K562 (cell line): ENCODE measurements at regions not wholly inside any gene's neighbourhood (a gene's known extent, or its start where the extent isn't known, plus 50 kb on each side); places are given as distances from the start of the nearest gene placed in this dataset.

ENCODE experiments used
- ATAC-seq: fragments of 200-7000 bp; cut with Tn5 transposase; 3 replicates; pipeline ENCODE4 v1.9.1; 2020; ENCODE audit warnings: moderate library complexity
- BruUV-seq: library from RNA; stranded (reverse); fragments of 400-500 nt; replicated peaks from 2 replicates; lab custom pipeline; 2021; lab: Mats Ljungman, UMichigan
- CTCF ChIA-PET: fragments of 300-600 bp; formaldehyde crosslinking; extraction: SDS; loops from one replicate; lab custom pipeline; 2021; ENCODE audit warnings: low intra/inter-chr PET ratio; lab: Yijun Ruan, JAX
- POLR2A ChIA-PET: fragments of 300-600, 350-650 bp; sonication (Branson Sonifier 250); formaldehyde crosslinking; extraction: SDS; loops from one replicate; lab custom pipeline; 2021; ENCODE audit warnings: antibody characterized with exemption, inconsistent platforms; lab: Yijun Ruan, JAX
- DNase-seq, 4 experiments: peaks; one replicate each; pipeline versions ENCODE4 v3.0.0 to v3.0.0-alpha.2; 2011 to 2018; ENCODE audit warnings: low spot score in 3 of 4, mixed read lengths in 3 of 4; ENCODE audit errors: extremely low read depth in 1 of 4
- FAIRE-seq: peaks from 2 replicates; lab custom pipeline; 2011; peaks lifted over from hg19 to GRCh38; lab: Jason Lieb, UNC
- H2AFZ ChIP-seq: 2 replicates; pipeline ENCODE4 v1.6.0; 2011; ENCODE audit warnings: low read depth, low read length, control low read depth, inconsistent platforms
- H3K27ac ChIP-seq: fragments of 200-600 bp; 3 replicates; pipeline ENCODE4 v1.8.0; 2011; ENCODE audit warnings: low read depth, mild to moderate bottlenecking, control low read depth, inconsistent platforms, low read length, moderate library complexity, mixed read lengths; ENCODE audit errors: extremely low read depth
- H3K27me3 ChIP-seq, 2 experiments: fragments of 300-600 bp in 1 of 2; 2 replicates in 1 of 2; 3 replicates in 1 of 2; pipeline versions ENCODE4 v1.6.0 to v1.8.0; 2011; ENCODE audit warnings: inconsistent platforms in 2 of 2, low read length in 2 of 2, mild to moderate bottlenecking in 1 of 2, mixed read lengths in 1 of 2, moderate library complexity in 1 of 2; ENCODE audit not compliant: control insufficient read depth in 2 of 2, insufficient read depth in 2 of 2
- H3K36me3 ChIP-seq: fragments of 300-600 bp; 3 replicates; pipeline ENCODE4 v1.8.0; 2011; ENCODE audit warnings: mild to moderate bottlenecking, low read length, inconsistent platforms; ENCODE audit not compliant: control insufficient read depth, insufficient read depth
- H3K4me1 ChIP-seq, 2 experiments: fragments of 200-600 bp in 1 of 2; replicated peaks in 1 of 2; 2 replicates in 1 of 2; 3 replicates in 1 of 2; pipeline versions ENCODE4 v1.5.1 to v1.8.0; 2011; ENCODE audit warnings: inconsistent platforms in 2 of 2, low read length in 2 of 2, mild to moderate bottlenecking in 1 of 2, mixed read lengths in 1 of 2, moderate library complexity in 1 of 2; ENCODE audit not compliant: control insufficient read depth in 2 of 2, insufficient read depth in 2 of 2
- H3K4me2 ChIP-seq: 2 replicates; pipeline ENCODE4 v1.6.1; 2011; ENCODE audit warnings: low read length, control low read depth, inconsistent platforms, mixed read lengths; ENCODE audit not compliant: insufficient read depth
- H3K4me3 ChIP-seq: fragments of 200-600 bp; sonication (generic), shearing (Covaris generic); 2 replicates; pipeline ENCODE4 v1.5.1; 2016; ENCODE audit warnings: control low read depth, inconsistent platforms
- H3K79me2 ChIP-seq: fragments of 200-600 bp; 3 replicates; pipeline ENCODE4 v1.8.0; 2011; ENCODE audit warnings: low read length, inconsistent platforms; ENCODE audit not compliant: control insufficient read depth, insufficient read depth
- H3K9ac ChIP-seq, 2 experiments: 2 replicates each; pipeline versions ENCODE4 v1.6.0 to v1.6.1; 2011; ENCODE audit warnings: low read depth in 2 of 2, low read length in 2 of 2, control low read depth in 1 of 2, inconsistent platforms in 1 of 2, mild to moderate bottlenecking in 1 of 2, mixed read lengths in 1 of 2; ENCODE audit not compliant: insufficient read depth in 1 of 2
- H3K9me1 ChIP-seq: one replicate; pipeline ENCODE4 v1.6.0; 2011; ENCODE audit warnings: inconsistent platforms, mild to moderate bottlenecking, low read length, moderate library complexity; ENCODE audit not compliant: control insufficient read depth, insufficient read depth
- H3K9me3 ChIP-seq: replicated peaks from 2 replicates; pipeline ENCODE4 v1.5.1; 2011; ENCODE audit warnings: low read depth, low read length, inconsistent platforms; ENCODE audit not compliant: control insufficient read depth, insufficient read depth
- H4K20me1 ChIP-seq: replicated peaks from 2 replicates; pipeline ENCODE4 v1.6.1; 2011; ENCODE audit warnings: low read length, inconsistent platforms, mixed read lengths; ENCODE audit not compliant: control insufficient read depth, insufficient read depth
- ARID3A ChIP-seq: IDR thresholded peaks from 2 replicates; pipeline ENCODE4 v1.6.1; 2012; ENCODE audit warnings: low read depth, low read length, improper control_type of control experiment, borderline replicate concordance
- DEAF1 ChIP-seq: fragments of 450-650 bp; formaldehyde crosslinking; IDR thresholded peaks from 2 replicates; pipeline ENCODE4 v1.4.0; 2020; ENCODE audit warnings: mild to moderate bottlenecking, moderate library complexity
- E2F5 ChIP-seq: sonication (generic); formaldehyde crosslinking; IDR thresholded peaks from 2 replicates; pipeline ENCODE4 v1.8.0; 2022; ENCODE audit warnings: mild to moderate bottlenecking, missing genetic modification reagents
- HDAC3 ChIP-seq: fragments of 450-650 bp; IDR thresholded peaks from 2 replicates; pipeline ENCODE4 v1.6.1; 2018; ENCODE audit warnings: borderline replicate concordance, mild to moderate bottlenecking, moderate library complexity; ENCODE audit not compliant: partially characterized antibody
- NFXL1 ChIP-seq: fragments of 450-650 bp; formaldehyde crosslinking; IDR thresholded peaks from 2 replicates; pipeline ENCODE4 v1.4.0; 2021; ENCODE audit warnings: mild to moderate bottlenecking
- SMARCE1 ChIP-seq: fragments of 450-650 bp; IDR thresholded peaks from 2 replicates; pipeline ENCODE4 v1.7.1; 2016; ENCODE audit warnings: mild to moderate bottlenecking
- XRCC4 ChIP-seq: IDR thresholded peaks from one replicate; pipeline ENCODE4 v1.6.1; 2011; ENCODE audit not compliant: insufficient read depth, insufficient read length; ENCODE audit errors: extremely low read depth
- ZBTB12 ChIP-seq: fragments of 250-450 bp; sonication (Bioruptor Pico); IDR thresholded peaks from 2 replicates; pipeline ENCODE4 v1.4.0; 2020
- ZBTB26 ChIP-seq: fragments of 450-650 bp; formaldehyde crosslinking; IDR thresholded peaks from 2 replicates; pipeline ENCODE4 v1.4.0; 2022; ENCODE audit warnings: missing genetic modification characterization
- ZBTB34 ChIP-seq: fragments of 250-450 bp; sonication (Bioruptor Pico); IDR thresholded peaks from 2 replicates; pipeline ENCODE4 v1.8.0; 2021; ENCODE audit warnings: mild to moderate bottlenecking, moderate library complexity
- ZNF239 ChIP-seq: fragments of 250-450 bp; sonication (Bioruptor Pico); IDR thresholded peaks from 2 replicates; pipeline ENCODE4 v1.4.0; 2020; ENCODE audit warnings: mild to moderate bottlenecking
- ZNF696 ChIP-seq: fragments of 250-450 bp; sonication (Bioruptor Pico); conservative IDR thresholded peaks from 2 replicates; pipeline ENCODE4 v1.4.0; 2020; ENCODE audit warnings: mild to moderate bottlenecking, moderate library complexity
- WGBS: fragments of 100-300 bp; shearing (Covaris generic); methylation state at CpG from one replicate; pipeline ENCODE4 v1.1.6; 2016; ENCODE audit warnings: low coverage, mixed read lengths; ENCODE audit not compliant: insufficient coverage; ENCODE audit errors: missing lambda C conversion rate; 5-methylcytosine and 5-hydroxymethylcytosine counted together
- in situ Hi-C: fragments of 300-500 bp; cut with MboI; formaldehyde crosslinking; loops from 4 replicates; pipeline ENCODE4 v1.15.0; 2018; ENCODE audit warnings: inconsistent platforms, mixed read lengths
- intact Hi-C: fragments of 100-400 bp; cut with micrococcal nuclease; formaldehyde crosslinking; loops from 2 replicates; pipeline ENCODE4 v1.14.2; 2022

- Histone ChIP-seq H3K9ac (no peak overlapping the region), H3K27me3 (peaks cover 8% of the 10 kb centered on the region in 2 experiments; a peak in 4 of 5 replicates), H3K4me3 (no peak overlapping the region), H3K4me2 (no peak overlapping the region), H3K27ac (no peak overlapping the region), H3K79me2 (no peaks in the 10 kb centered on the region), H3K9me1 (no peaks in the 10 kb centered on the region), H3K36me3 (no peaks in the 10 kb centered on the region), H3K4me1 (no peaks in the 10 kb centered on the region), H2AFZ (no peak overlapping the region), H3K9me3 (no peaks in the 10 kb centered on the region), H4K20me1 (no peaks in the 10 kb centered on the region)
- ATAC-seq (no peak), DNase-seq (no peak), FAIRE-seq (no peak)
- no peak for TF ChIP-seq ZNF696 (CRISPR knock-in tag)
- TF ChIP-seq ARID3A: no peak
- no peak for TF ChIP-seq ZBTB34 (CRISPR knock-in tag)
- TF ChIP-seq SMARCE1: no peak
- TF ChIP-seq ZBTB26 (CRISPR knock-in tag): no peak
- no peak for TF ChIP-seq HDAC3
- TF ChIP-seq DEAF1 (CRISPR knock-in tag): no peak
- no peak for TF ChIP-seq XRCC4
- no peak for TF ChIP-seq NFXL1 (CRISPR knock-in tag)
- TF ChIP-seq ZBTB12: no peak
- no peak for TF ChIP-seq E2F5 (CRISPR knock-in tag)
- no peak for TF ChIP-seq ZNF239 (CRISPR knock-in tag)
- ChIA-PET POLR2A (no interaction called here), CTCF (no interaction called here)
- in situ Hi-C loops (no loop called here), intact Hi-C loops (no loop called here)
- 0% methylated on average over 1 of the region's 1 CpG for WGBS
- no TSS peak for BruUV-seq
Measured at GRCh38 chr12:69107541-69107940, 131.8 kb upstream of the CPSF6 start.
